Activated T-cell treated with anti-CD3 and anti-CD28 coated beads, Interleukin-2, amount 50 U/mL, for 72 hours (primary cell): ENCODE measurements at regions not wholly inside any gene's neighbourhood (a gene's known extent, or its start where the extent isn't known, plus 50 kb on each side); places are given as distances from the start of the nearest gene placed in this dataset.

Source experiments
- ATAC-seq, 2 donors: fragments of 150-1000 bp; cut with Tn5 transposase; replicated peaks in 1 of 2; 2 replicates each; pipeline ENCODE4 v1.10.0; 2021; ENCODE audit warnings: moderate library complexity in 2 of 2, mild to moderate bottlenecking in 1 of 2
- DNase-seq, 2 donors: peaks; one replicate each; pipeline ENCODE4 v3.0.0; 2021 to 2022; ENCODE audit warnings: mixed read lengths in 1 of 2
- H3K27ac Mint-ChIP-seq: one replicate; pipeline ENCODE4 v1.8.0; 2022; ENCODE audit warnings: mild to moderate bottlenecking, moderate library complexity, mixed read lengths
- H3K27me3 Mint-ChIP-seq: one replicate; pipeline ENCODE4 v1.8.0; 2022; ENCODE audit warnings: low read depth, mixed read lengths
- H3K36me3 Mint-ChIP-seq, 2 donors: one replicate each; pipeline ENCODE4 v1.8.0; 2022; ENCODE audit warnings: mixed read lengths in 2 of 2, mild to moderate bottlenecking in 1 of 2; ENCODE audit not compliant: insufficient read depth in 2 of 2
- H3K4me1 Mint-ChIP-seq: one replicate; pipeline ENCODE4 v1.8.0; 2022; ENCODE audit warnings: low read depth, mixed read lengths
- H3K4me3 Mint-ChIP-seq, 2 donors: one replicate each; pipeline ENCODE4 v1.8.0; 2022; ENCODE audit warnings: mild to moderate bottlenecking in 2 of 2, mixed read lengths in 2 of 2, moderate library complexity in 2 of 2
- H3K9me3 Mint-ChIP-seq, 2 donors: one replicate each; pipeline ENCODE4 v1.8.0; 2022; ENCODE audit warnings: mixed read lengths in 2 of 2

DNA sequence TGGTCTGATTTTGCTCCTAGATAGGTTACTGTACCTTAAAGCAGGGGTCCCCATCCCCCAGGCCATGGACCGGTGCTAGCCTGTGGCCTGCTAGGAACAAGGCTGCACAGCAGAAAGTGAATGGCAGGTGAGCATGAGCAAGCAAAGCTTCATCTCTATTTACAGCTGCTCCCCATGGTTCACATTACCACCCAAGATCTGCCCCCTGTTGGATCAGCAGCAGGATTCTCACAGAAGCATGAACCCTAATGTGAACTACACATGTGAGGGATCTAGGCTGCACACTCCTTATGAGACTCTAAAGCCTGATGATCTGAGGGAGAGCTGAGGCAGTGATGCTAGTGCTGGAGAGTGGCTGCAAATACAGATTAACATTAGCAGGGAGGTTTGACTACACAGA, 78.1 kb downstream of the DRD1 start:
- ATAC-seq (no peak), DNase-seq (no peak)
- no peaks in the 10 kb centered on the region for H3K36me3 Mint-ChIP-seq
- peaks cover 7% of the 10 kb centered on the region for H3K27me3 Mint-ChIP-seq
- no peaks in the 10 kb centered on the region for H3K9me3 Mint-ChIP-seq
- H3K4me1 Mint-ChIP-seq: no peaks in the 10 kb centered on the region
- no peak overlapping the region for H3K4me3 Mint-ChIP-seq
- H3K27ac Mint-ChIP-seq: no peak overlapping the region

DNA sequence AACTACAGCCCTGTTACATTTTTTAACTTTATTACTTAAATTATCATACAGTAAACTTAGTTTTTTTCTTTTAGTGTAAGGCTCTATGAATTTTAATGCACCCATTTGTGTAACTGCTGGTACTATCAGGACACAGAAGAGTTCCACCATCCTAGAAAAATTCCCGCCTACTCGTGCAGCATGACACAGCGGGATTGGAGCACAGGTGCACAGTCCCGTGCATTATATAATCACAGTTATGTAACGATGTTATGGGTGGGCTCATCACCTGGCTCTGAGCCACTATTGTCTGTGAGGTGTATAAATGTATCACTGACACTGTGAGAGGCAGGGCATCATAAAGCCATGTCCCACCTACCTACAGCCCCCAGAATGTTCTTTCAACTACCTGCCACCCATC, 80.7 kb downstream of the DRD1 start:
- no peak overlapping the region for H3K27ac Mint-ChIP-seq

DNA sequence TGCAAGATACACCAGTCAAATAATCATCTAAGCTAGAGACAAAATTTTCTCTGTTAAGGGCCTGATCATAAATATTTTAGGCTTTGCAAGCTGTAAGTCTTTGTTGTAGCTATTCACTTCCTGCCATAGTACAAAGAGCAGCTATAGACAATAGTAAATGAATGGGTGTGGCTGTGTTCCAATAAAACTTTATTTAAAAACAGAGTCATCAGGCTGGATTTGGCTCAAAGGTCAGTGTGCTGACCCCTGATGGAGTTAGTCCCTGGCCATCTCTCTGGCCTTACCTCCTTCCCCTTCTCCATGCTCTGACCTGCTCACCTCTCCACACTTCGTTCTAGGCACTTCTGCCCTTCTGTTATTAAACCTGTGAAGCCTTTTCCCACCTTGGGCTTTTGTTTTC, 86.0 kb downstream of the DRD1 start:
- no peaks in the 10 kb centered on the region for H3K9me3 Mint-ChIP-seq
- H3K27ac Mint-ChIP-seq: no peak overlapping the region
- H3K36me3 Mint-ChIP-seq: no peaks in the 10 kb centered on the region
- H3K4me1 Mint-ChIP-seq: no peaks in the 10 kb centered on the region
- H3K27me3 Mint-ChIP-seq: peaks cover 18% of the 10 kb centered on the region
- no peak overlapping the region for H3K4me3 Mint-ChIP-seq
- DNase-seq (no peak), ATAC-seq (no peak)

More for the DNA sequence above, 80.7 kb downstream of the DRD1 start:
- Mint-ChIP-seq H3K9me3 (no peaks in the 10 kb centered on the region), H3K4me3 (no peak overlapping the region), H3K36me3 (no peaks in the 10 kb centered on the region), H3K27me3 (peaks cover 11% of the 10 kb centered on the region), H3K4me1 (no peaks in the 10 kb centered on the region)
- DNase-seq (no peak), ATAC-seq (no peak)

DNA sequence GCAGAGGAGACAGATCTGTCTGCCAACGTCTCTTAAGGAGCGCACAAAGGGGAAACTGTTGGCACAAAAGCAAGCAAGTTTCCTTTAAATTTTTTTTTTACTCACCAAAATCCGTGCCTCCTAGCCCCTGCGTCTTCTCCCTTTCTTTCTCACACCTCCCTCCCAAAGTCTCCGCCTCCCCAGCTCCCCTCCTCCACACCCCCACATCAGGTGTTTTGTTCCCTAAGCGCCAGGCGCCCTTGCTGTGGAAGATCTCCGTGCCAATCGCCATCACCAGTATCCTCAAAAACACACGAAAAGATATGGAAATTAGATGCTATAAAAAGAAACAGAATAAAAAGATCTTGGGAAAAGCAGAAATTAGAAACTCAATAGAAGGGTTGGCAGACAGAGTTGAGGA, 87.6 kb downstream of the DRD1 start:
- Mint-ChIP-seq H3K4me3 (no peak overlapping the region), H3K27me3 (peaks cover 23% of the 10 kb centered on the region), H3K36me3 (no peaks in the 10 kb centered on the region), H3K4me1 (no peaks in the 10 kb centered on the region), H3K27ac (no peak overlapping the region), H3K9me3 (no peaks in the 10 kb centered on the region)
- ATAC-seq (no peak), DNase-seq (no peak)

DNA sequence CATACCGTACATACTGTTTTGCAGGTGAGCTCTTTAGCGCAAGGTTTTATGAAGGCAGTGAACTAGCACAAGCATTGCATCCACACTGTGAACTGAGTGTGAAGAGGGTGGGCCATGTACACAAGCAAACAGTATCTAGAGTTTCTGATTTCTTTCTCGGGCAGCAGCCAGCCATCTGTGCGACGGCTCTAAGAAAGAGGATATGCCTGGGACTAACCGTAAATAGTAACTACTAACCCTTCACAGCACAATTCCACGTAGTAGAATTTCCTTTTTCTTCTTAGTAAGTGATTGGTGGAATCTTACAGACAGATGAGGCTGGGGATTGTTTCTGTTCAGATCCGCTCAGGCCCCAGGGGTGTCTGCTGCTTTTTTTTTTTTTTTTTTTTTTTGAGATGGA, 89.0 kb downstream of the DRD1 start:
- no peaks in the 10 kb centered on the region for H3K9me3 Mint-ChIP-seq
- no peak overlapping the region for H3K27ac Mint-ChIP-seq
- H3K36me3 Mint-ChIP-seq: no peaks in the 10 kb centered on the region
- H3K27me3 Mint-ChIP-seq: peaks cover 32% of the 10 kb centered on the region
- no peak for ATAC-seq
- DNase-seq: no peak
- H3K4me3 Mint-ChIP-seq: no peak overlapping the region
- no peaks in the 10 kb centered on the region for H3K4me1 Mint-ChIP-seq

DNA sequence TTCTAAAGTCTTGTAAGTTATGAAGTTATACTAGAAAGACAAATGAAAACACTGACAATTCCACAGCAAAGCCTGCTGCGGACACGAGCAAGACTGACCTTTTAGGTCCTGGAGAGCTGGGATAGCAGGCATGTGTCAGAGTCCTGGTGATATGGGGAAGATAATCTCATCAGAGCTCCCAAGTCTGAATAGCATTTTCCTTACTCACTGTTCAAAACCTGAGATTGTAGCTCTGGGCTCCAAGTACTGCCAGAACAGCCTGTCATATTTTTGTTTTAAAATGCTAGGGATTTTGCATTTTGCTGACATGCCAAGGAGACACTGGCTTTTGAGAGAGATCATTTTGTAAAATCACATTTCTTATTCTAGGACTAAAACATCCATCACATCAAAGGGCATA, 90.1 kb downstream of the DRD1 start:
- H3K27ac Mint-ChIP-seq: no peak overlapping the region
- no peaks in the 10 kb centered on the region for H3K9me3 Mint-ChIP-seq
- H3K27me3 Mint-ChIP-seq: peaks cover 40% of the 10 kb centered on the region
- no peak for DNase-seq
- H3K4me1 Mint-ChIP-seq: no peaks in the 10 kb centered on the region
- ATAC-seq: no peak
- no peaks in the 10 kb centered on the region for H3K36me3 Mint-ChIP-seq
- H3K4me3 Mint-ChIP-seq: no peak overlapping the region

DNA sequence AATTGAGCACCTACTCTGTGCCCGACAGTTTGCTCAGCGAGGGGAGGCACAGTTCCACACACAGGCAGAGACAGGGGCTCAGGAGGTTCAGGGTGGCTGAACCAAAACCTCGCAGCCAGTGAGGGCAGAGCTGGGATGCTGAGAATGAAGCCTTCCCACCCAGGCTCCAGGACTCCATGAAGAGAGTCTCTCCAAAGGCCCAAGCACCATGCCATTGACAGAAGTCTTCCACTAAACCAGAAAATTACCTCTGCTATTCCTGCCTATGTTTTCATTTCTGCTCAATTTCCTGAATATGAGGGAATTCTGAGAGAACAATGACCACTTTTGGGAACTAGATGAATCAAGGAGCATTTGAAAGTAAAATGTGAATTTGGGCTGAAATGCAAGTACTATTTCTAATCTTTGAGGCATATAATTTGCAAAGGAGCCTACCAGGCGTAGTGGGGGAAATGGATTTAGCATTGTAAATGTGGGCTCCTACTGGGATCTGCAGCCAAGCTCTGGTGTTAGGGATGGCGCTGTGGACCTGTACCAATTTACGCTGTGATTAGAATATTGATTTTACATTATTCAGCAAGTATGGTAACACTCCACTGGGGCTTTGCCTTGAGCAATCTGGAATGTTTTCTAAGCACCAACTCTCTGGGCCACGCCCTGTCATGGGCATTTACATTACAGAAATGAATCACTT, 91.9 kb downstream of the DRD1 start:
- no peaks in the 10 kb centered on the region for H3K4me1 Mint-ChIP-seq
- DNase-seq (no peak), ATAC-seq (no peak)
- H3K36me3 Mint-ChIP-seq: no peaks in the 10 kb centered on the region
- H3K9me3 Mint-ChIP-seq: no peaks in the 10 kb centered on the region
- H3K27ac Mint-ChIP-seq: no peak overlapping the region
- no peak overlapping the region for H3K4me3 Mint-ChIP-seq
- H3K27me3 Mint-ChIP-seq: peaks cover 34% of the 10 kb centered on the region

DNA sequence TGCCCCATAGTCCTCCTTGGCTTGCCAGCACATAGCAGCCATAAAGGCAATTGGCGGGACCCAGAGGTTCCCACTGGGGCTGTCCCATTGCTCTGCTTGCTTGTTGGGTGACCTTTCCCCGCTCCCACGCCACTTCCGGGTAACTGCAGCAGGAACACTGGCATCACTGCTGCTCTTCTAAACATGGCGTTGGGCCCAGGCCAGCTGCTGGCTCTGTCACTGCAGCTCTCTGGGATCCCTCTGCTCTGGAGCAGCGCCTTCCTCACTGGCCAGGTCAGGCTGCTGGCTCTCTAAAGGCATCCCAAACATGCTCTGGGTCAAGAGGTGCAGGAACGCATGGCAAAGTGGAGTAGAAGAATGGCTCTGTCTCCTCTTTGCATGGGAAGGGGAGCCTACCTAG, 92.9 kb downstream of the DRD1 start:
- no peaks in the 10 kb centered on the region for H3K36me3 Mint-ChIP-seq
- H3K27me3 Mint-ChIP-seq: peaks cover 34% of the 10 kb centered on the region
- no peaks in the 10 kb centered on the region for H3K4me1 Mint-ChIP-seq
- ATAC-seq: no peak
- no peaks in the 10 kb centered on the region for H3K9me3 Mint-ChIP-seq
- no peak for DNase-seq
- no peak overlapping the region for H3K4me3 Mint-ChIP-seq
- no peak overlapping the region for H3K27ac Mint-ChIP-seq

DNA sequence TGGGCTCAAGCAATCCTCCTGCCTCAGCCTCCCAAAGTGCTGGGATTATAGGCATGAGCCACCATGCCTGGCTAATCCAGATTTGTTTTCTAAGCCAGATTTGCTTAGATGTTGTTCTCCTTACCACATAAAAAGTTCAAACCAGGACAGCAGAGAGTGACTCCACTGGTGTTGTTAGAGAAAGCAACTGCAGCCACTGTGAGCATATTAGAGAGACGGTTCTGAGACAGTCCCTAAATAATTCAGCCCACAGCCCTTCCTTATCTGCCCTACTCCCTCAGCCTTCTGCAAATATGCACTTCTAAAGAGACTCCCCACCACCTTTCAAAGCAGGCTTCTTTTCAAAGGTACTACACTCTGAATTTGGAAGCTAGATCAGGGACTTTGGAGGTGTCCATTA, 96.1 kb downstream of the DRD1 start:
- Mint-ChIP-seq H3K4me1 (no peaks in the 10 kb centered on the region), H3K4me3 (no peak overlapping the region), H3K27me3 (peaks cover 38% of the 10 kb centered on the region), H3K36me3 (no peaks in the 10 kb centered on the region), H3K27ac (no peak overlapping the region), H3K9me3 (peaks cover 0 to 2% of the 10 kb centered on the region in 2 donors)
- ATAC-seq (no peak), DNase-seq (no peak)

DNA sequence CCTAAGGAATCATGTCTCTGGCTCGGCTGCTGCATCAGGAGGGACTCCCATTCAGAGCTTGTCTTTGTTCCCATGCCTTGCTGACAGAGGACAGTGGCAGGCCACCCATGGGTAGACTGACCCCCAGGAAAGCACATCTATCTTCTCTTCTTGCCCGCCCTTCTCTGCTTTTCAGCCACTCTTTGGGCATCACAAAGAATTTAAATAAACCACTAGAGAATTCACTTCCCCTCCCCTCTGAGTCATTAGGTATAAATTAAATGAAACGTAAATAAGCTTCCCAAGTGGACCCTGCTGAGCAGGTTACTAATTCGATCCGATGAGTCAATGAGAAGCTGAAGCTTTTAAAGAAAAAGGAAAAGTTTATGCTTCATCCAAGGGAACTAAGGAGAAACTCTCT, 97.0 kb downstream of the DRD1 start:
- Mint-ChIP-seq H3K9me3 (peaks cover 0 to 2% of the 10 kb centered on the region in 2 donors), H3K27me3 (peaks cover 29% of the 10 kb centered on the region), H3K4me3 (no peak overlapping the region), H3K36me3 (no peaks in the 10 kb centered on the region), H3K27ac (no peak overlapping the region), H3K4me1 (no peaks in the 10 kb centered on the region)
- no peak for ATAC-seq
- no peak for DNase-seq

DNA sequence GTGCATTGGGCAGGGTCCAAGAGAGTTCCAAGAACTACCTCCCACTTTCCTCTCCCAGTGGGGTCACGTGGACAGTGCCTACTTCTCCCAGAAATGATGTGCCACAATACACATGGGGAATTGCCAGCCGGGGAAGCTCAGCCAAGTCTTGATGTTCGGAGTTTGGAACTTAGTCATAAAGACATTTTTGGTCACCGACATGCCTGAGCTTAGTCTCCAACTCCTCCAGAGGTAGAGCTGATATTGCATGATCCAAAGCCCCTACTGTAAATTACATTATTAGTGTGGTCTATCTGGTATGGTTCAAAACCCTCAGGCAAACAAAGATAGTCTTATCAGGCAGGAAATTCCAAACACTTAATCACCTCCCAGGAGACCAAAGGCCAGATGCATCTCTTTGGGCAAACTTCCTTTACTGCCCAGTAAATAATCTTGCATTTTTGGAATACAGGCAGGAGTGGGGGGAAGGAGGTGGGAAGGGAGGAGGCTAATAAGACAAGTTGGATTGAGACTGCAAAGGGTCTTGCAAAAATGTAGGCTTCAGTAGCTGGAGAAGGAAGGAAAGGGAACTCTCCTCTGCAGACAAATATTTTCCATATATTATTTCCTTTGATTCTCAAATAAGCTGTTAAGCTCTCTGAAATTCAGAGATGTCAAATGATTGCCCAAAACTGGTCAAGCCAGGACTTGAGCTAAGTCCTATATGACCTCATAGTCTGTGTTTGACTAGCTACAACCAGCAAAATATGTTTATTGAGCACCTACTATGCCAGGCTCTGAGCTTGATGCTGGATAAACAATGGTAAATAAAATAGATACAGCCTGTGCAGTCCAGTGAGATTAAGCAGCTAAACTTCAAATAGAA, 99.4 kb downstream of the DRD1 start:
- H3K27ac Mint-ChIP-seq: no peak overlapping the region
- H3K4me1 Mint-ChIP-seq: no peaks in the 10 kb centered on the region
- ATAC-seq (no peak), DNase-seq (no peak)
- no peaks in the 10 kb centered on the region for H3K36me3 Mint-ChIP-seq
- peaks cover 21% of the 10 kb centered on the region for H3K27me3 Mint-ChIP-seq
- H3K9me3 Mint-ChIP-seq: peaks cover 0 to 2% of the 10 kb centered on the region in 2 donors
- no peak overlapping the region for H3K4me3 Mint-ChIP-seq

DNA sequence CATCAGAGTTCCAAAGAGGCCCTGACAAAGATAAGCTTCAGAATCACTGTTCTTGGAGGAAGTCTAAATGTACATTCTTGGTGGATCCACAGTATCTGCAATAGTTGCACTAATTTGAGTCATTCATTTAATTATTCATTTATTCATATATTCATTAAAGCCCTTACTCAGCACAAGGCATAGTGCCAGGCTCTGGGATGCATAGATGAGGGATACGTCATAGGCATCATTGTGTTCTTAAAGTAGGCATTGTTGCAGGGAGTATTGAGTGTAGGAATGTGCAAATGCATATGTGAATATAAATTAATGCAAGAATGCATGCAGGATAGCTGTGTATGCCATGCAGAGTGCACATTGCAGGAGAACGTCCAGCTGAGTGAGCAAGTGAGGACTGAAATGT, 100.7 kb downstream of the DRD1 start:
- no peak for ATAC-seq
- peaks cover 0 to 2% of the 10 kb centered on the region in 2 donors for H3K9me3 Mint-ChIP-seq
- no peaks in the 10 kb centered on the region for H3K36me3 Mint-ChIP-seq
- peaks cover 13% of the 10 kb centered on the region for H3K27me3 Mint-ChIP-seq
- no peak for DNase-seq
- no peak overlapping the region for H3K4me3 Mint-ChIP-seq
- H3K27ac Mint-ChIP-seq: no peak overlapping the region
- H3K4me1 Mint-ChIP-seq: no peaks in the 10 kb centered on the region

DNA sequence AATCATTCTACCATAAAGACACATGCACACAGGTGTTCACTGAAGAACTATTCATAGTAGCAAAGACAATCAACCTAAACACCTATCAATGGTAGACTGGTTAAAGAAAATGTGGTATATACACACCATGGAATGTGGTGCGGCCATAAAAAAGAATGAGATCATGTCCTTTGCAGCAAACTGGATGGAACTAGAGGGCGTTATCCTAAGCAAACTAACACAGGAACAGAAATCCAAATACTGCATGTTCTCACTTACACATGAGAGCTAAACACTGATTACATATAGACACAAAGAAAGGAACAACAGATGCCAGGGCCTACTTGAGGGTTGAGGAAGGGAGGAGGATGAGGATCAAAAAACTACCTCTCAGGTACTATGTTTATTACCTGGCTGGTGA, 103.8 kb downstream of the DRD1 start:
- no peak overlapping the region for H3K4me3 Mint-ChIP-seq
- peaks cover 0 to 2% of the 10 kb centered on the region in 2 donors for H3K9me3 Mint-ChIP-seq
- ATAC-seq: no peak
- no peak overlapping the region for H3K27ac Mint-ChIP-seq
- no peaks in the 10 kb centered on the region for H3K36me3 Mint-ChIP-seq
- DNase-seq: no peak
- peaks cover 32% of the 10 kb centered on the region for H3K27me3 Mint-ChIP-seq
- H3K4me1 Mint-ChIP-seq: no peaks in the 10 kb centered on the region

DNA sequence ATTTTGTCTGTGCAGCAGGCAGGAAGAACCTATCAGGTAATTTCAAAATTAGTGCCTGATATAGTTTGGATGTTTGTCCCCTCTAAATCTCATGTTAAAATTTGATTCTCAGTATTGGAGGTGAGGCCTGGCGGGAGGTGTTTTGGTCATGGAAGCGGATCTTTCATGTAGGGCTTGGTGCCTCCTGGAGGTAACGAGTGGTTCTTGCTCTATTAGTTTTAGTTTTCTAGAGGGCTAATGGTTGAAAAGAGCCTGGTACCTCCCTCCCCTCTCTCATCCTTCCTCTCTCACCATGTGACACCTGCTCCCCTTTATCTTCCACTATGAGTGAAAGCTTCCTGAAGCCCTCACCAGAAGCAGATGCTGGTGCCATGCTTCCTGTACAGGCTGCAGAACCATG, 106.3 kb downstream of the DRD1 start:
- Mint-ChIP-seq H3K4me3 (no peak overlapping the region), H3K27me3 (peaks cover 25% of the 10 kb centered on the region), H3K27ac (no peak overlapping the region), H3K9me3 (no peaks in the 10 kb centered on the region), H3K36me3 (no peaks in the 10 kb centered on the region), H3K4me1 (no peaks in the 10 kb centered on the region)
- ATAC-seq (no peak), DNase-seq (no peak)
